ENCODE measurements at regions not wholly inside any gene's neighbourhood (a gene's known extent, or its start where the extent isn't known, plus 50 kb on each side); places are given as distances from the start of the nearest gene placed in this dataset.

DNA sequence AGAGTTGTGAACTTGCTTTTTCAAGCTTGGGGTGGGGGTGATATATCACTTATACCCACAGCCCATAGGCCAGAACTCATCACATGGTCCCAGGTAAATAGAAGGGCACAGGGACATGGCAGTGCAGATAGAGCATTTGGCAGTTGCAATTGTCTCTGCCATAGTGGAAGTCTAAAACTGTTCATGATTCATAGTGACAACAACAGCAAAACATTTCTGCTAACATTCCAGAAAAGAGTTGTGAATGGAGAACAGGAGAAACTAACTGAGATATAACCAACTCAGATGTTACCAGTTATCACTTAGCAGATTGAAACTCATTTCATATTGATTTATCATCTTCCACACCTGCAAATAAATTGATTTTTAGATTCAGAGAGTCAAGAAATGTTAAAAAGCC is 278.6 kb upstream of the KYNU start:
- intact Hi-C loops (cut with micrococcal nuclease): no loop called here

DNA sequence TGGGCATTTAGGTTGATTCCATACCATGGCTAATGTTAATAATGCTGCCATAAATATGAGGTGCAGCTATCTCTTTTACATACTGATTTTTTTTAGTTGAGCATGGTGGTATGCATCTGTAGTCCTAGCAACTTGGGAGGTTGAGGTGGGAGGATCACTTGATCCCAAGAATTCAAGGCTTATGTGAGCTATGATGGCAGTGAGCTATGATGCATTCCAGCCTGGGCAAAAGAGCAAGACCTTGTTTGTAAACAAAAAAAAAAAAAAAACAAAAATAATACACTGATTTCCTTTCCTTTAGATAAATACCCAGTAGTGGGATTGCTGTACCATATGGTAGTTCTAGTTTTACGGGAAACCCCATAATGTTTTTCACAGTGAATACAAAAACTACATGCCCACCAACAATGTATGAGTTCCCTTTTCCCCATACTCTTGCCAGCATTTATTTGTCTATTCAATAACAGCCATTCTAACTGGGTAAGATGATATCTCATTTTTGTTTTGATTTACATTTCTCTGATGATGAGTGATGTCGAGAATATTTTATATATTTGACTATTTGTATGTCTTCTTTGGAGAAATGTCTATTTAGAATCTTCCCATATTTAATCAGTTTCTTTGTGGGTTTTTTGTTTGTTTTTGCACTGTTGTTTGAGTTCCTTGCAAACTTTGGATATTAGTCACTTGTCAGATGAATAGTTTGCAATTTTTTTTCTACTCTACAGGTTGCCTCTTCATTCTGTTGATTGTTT is 281.0 kb upstream of the KYNU start:
- Mint-ChIP-seq H3K36me3 (ENCODE audit: low read depth) (no peaks in the 10 kb centered on the region), H3K4me3 (no peak overlapping the region), H3K9me3 (no peaks in the 10 kb centered on the region), H3K4me1 (ENCODE audit: low read depth) (no peaks in the 10 kb centered on the region), H3K27ac (no peak overlapping the region), H3K27me3 (ENCODE audit: low read depth) (no peaks in the 10 kb centered on the region)
- DNase-seq: no peak
- intact Hi-C loops (cut with micrococcal nuclease): no loop called here
- CTCF ChIA-PET: no interaction called here

More for the DNA sequence above, 278.6 kb upstream of the KYNU start:
- H3K27ac Mint-ChIP-seq: no peak overlapping the region
- no peaks in the 10 kb centered on the region for H3K9me3 Mint-ChIP-seq
- no peak overlapping the region for H3K4me3 Mint-ChIP-seq
- H3K4me1 Mint-ChIP-seq (ENCODE audit: low read depth): no peaks in the 10 kb centered on the region
- CTCF ChIA-PET: interaction anchor here (0.6 kb wide), 1 partner anchor 283 kb away, joined by 4 read pairs; no protein-coding TSS in a partner anchor
- no peak for DNase-seq
- H3K27me3 Mint-ChIP-seq (ENCODE audit: low read depth): no peaks in the 10 kb centered on the region
- H3K36me3 Mint-ChIP-seq (ENCODE audit: low read depth): no peaks in the 10 kb centered on the region

DNA sequence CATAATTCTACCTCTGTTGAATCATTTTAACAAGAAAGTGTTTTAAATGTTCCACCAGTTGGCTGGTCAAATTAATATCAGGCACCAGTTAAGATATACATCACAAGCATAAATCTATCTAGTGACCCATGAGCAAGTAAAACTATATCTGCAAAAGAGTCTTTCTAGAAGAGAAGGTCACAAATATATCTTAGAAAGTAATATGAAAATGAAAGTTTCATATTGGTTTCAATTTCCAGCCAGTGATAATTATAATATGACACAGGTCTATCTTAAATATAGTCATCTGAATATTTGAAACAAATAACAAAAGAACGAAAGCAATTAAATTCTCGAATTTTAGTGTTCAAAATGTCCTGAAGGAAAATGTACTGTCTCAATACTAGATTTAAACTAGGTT is 282.5 kb upstream of the KYNU start:
- CTCF ChIA-PET: no interaction called here
- H3K36me3 Mint-ChIP-seq (ENCODE audit: low read depth): no peaks in the 10 kb centered on the region
- no peak overlapping the region for H3K4me3 Mint-ChIP-seq
- H3K27ac Mint-ChIP-seq: no peak overlapping the region
- intact Hi-C loops (cut with micrococcal nuclease): no loop called here
- H3K27me3 Mint-ChIP-seq (ENCODE audit: low read depth): no peaks in the 10 kb centered on the region
- no peaks in the 10 kb centered on the region for H3K9me3 Mint-ChIP-seq
- no peaks in the 10 kb centered on the region for H3K4me1 Mint-ChIP-seq (ENCODE audit: low read depth)
- DNase-seq: no peak

DNA sequence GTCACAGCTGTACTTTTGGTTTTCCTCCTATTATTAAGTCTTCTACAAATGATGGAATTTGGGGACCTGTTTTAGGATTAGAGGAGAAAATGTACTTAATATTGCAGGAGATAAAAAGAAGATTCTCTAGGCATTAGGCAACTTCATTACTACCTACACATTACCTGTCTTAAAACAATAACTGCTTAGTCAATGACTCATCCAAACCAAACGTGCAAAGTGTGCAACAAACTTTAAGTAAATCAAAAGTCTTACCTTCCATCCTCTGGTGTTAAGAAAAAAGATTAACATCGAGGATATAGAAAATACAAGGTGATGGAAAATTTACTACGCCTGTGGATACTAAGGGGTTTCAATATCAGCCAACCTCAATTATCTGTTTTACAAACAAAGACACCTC is 285.3 kb upstream of the KYNU start:
- CTCF ChIA-PET: interaction anchor here (0.8 kb wide), 2 partner anchors 11 to 20 kb away, joined by 3 to 4 read pairs; no protein-coding TSS in a partner anchor
- Mint-ChIP-seq H3K4me3 (no peak overlapping the region), H3K36me3 (ENCODE audit: low read depth) (no peaks in the 10 kb centered on the region), H3K27me3 (ENCODE audit: low read depth) (no peaks in the 10 kb centered on the region), H3K4me1 (ENCODE audit: low read depth) (no peaks in the 10 kb centered on the region), H3K27ac (no peak overlapping the region), H3K9me3 (no peaks in the 10 kb centered on the region)
- intact Hi-C loops (cut with micrococcal nuclease): no loop called here
- DNase-seq: no peak

DNA sequence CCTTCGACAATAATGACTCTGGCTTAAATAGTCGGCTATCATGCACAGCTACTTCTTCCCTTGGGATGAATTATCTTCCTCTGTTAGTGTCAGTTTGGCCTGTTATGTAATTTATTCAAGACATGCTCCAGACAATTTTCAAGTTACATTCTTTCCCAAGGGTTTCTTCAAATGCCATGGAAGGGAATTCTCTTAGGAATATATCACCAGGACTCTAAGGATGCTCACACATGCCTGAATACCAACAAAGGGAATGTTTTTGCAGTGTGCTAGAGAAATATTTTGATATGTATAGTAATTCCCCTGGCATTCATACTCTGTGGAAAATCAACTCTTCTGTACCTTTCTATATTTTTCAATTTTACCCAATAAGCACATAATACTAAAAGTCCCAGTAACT is 286.0 kb upstream of the KYNU start:
- CTCF ChIA-PET: interaction anchor here (0.8 kb wide), 1 partner anchor 12 kb away, joined by 3 read pairs; no protein-coding TSS in a partner anchor
- Mint-ChIP-seq H3K27me3 (ENCODE audit: low read depth) (no peaks in the 10 kb centered on the region), H3K36me3 (ENCODE audit: low read depth) (no peaks in the 10 kb centered on the region), H3K27ac (no peak overlapping the region), H3K4me1 (ENCODE audit: low read depth) (no peaks in the 10 kb centered on the region), H3K9me3 (no peaks in the 10 kb centered on the region), H3K4me3 (no peak overlapping the region)
- no peak for DNase-seq
- intact Hi-C loops (cut with micrococcal nuclease): no loop called here

DNA sequence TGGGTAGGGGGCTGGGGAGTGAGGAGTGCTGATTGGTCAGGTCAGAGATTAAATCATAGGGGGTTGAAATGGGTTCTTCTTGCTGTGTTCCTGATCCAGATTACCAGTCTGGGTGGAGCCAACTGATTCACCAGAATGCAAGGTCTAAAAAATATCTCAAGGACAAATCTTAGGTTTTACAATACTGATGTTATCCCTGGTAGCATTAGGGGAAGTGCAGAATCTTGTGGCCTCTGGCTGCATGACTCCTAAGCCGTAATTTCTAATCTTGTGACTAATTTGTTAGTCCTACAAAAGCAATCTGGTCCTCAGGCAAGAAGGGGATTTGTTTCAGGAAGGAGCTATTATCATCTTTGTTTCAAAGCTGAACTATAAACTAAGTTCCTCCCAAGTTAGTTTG is 289.2 kb upstream of the KYNU start:
- CTCF ChIA-PET: no interaction called here
- H3K27ac Mint-ChIP-seq: no peak overlapping the region
- H3K9me3 Mint-ChIP-seq: peaks cover 2% of the 10 kb centered on the region
- intact Hi-C loops (cut with micrococcal nuclease): no loop called here
- no peak overlapping the region for H3K4me3 Mint-ChIP-seq
- no peaks in the 10 kb centered on the region for H3K36me3 Mint-ChIP-seq (ENCODE audit: low read depth)
- H3K27me3 Mint-ChIP-seq (ENCODE audit: low read depth): no peaks in the 10 kb centered on the region
- no peaks in the 10 kb centered on the region for H3K4me1 Mint-ChIP-seq (ENCODE audit: low read depth)
- DNase-seq: no peak

DNA sequence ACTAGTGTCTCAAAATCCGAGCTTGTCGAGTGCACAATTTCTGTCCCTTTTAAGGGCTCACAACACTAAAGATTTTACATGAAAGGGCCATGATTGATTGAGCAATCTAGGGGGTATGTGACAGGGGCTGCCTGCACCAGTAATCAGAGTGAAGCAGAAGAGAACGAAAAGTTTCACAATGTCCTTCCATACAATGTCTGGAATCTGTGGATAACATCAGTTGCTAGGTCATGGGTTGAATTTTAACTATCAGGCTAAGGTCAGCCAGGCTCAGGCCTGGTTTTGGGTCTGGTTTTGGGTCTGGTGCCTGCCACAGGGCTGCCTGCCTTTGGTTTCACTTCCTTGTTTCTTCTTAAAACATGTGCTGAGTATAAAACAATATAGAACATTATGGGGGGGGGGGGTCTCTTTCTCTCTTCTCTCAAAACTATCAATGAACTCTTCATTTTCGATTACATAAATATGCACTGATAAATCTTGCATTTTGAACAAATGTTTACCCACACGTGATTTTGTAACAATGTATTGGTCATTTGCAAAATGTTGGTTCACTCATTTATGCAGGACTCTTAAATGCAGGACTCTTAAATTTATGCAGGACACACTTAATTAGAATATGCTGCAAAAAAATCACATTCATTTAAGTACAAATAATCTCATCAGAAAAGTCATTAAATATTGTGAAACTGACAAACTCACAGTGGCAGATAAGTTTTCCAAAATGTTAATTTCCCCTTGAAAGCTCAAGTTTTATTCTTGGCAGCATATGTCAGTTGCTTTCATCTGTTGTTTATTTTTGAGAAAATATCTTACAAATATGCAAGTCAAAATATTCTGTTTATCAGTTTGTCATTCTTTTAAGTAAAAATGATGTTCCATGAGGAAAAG is 290.5 kb upstream of the KYNU start:
- no peak overlapping the region for H3K27ac Mint-ChIP-seq
- no peaks in the 10 kb centered on the region for H3K36me3 Mint-ChIP-seq (ENCODE audit: low read depth)
- intact Hi-C loops (cut with micrococcal nuclease): no loop called here
- no peak for DNase-seq
- no peaks in the 10 kb centered on the region for H3K27me3 Mint-ChIP-seq (ENCODE audit: low read depth)
- CTCF ChIA-PET: no interaction called here
- no peaks in the 10 kb centered on the region for H3K4me1 Mint-ChIP-seq (ENCODE audit: low read depth)
- no peak overlapping the region for H3K4me3 Mint-ChIP-seq
- peaks cover 2% of the 10 kb centered on the region for H3K9me3 Mint-ChIP-seq

DNA sequence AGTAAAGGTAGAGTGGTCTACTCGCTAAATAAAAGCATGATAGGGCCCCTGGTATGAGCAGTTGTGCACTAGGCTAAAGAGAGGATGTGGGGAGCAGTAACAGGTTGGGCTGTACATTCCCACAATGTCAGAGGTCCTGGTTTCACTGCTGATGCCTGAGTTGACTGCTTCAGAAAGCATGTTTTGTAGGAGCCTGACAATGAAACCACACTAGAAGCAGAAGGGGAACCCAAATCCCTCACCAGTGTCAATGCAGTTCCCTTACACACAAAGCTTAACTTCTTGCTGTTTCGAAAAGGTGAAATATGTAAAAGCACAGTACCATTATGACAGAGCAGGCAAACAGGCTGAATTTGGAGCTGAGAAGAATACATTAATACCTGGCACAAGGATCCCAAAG is 291.7 kb upstream of the KYNU start:
- Mint-ChIP-seq H3K9me3 (peaks cover 2% of the 10 kb centered on the region), H3K4me1 (ENCODE audit: low read depth) (no peaks in the 10 kb centered on the region), H3K4me3 (no peak overlapping the region), H3K27ac (no peak overlapping the region), H3K27me3 (ENCODE audit: low read depth) (no peaks in the 10 kb centered on the region), H3K36me3 (ENCODE audit: low read depth) (no peaks in the 10 kb centered on the region)
- intact Hi-C loops (cut with micrococcal nuclease): no loop called here
- DNase-seq: no peak
- CTCF ChIA-PET: no interaction called here

DNA sequence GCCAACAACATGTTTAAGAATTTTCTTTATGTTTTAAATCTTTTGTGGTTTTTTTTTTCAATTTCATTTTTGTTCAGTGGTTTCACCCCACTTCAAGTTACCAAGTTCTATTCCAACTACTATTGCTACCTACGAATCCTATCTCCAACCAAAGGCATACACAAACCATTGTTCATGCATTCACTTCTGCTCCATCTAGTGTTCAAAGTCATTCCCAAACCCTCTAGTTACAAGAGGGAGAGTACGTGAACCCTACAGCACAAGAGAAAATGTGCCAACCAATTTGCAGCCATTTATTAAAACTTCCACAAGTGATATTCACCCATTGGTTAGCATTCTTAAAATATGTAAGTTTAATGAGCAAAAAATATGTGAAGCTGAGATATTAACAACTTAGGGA is 295.1 kb upstream of the KYNU start:
- Mint-ChIP-seq H3K36me3 (ENCODE audit: low read depth) (no peaks in the 10 kb centered on the region), H3K9me3 (peaks cover 3% of the 10 kb centered on the region), H3K27ac (no peak overlapping the region), H3K4me1 (ENCODE audit: low read depth) (no peaks in the 10 kb centered on the region), H3K4me3 (no peak overlapping the region), H3K27me3 (ENCODE audit: low read depth) (no peaks in the 10 kb centered on the region)
- intact Hi-C loops (cut with micrococcal nuclease): no loop called here
- no peak for DNase-seq
- CTCF ChIA-PET: no interaction called here

DNA sequence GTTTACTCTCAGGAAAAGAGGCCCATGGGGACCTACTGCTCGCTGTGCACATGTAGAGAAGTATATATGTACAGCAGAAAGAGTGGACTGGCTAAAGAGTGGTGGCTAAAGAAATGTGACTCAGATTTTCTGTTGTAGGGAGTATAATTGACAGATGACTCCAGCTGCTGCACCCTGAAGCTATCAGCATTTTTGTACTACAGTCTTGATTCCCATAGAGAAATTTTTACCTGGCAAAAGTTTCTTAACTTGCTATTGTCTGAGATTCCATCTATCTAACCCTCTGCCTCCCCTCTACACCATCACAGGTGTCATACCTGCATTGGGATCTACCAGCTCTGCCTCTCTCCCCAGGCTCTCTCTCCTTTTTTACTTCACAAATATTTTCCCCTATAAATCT is 296.0 kb upstream of the KYNU start:
- Mint-ChIP-seq H3K4me3 (no peak overlapping the region), H3K36me3 (ENCODE audit: low read depth) (no peaks in the 10 kb centered on the region), H3K4me1 (ENCODE audit: low read depth) (no peaks in the 10 kb centered on the region), H3K27ac (no peak overlapping the region), H3K9me3 (peaks cover 3% of the 10 kb centered on the region), H3K27me3 (ENCODE audit: low read depth) (no peaks in the 10 kb centered on the region)
- CTCF ChIA-PET: no interaction called here
- DNase-seq: no peak
- intact Hi-C loops (cut with micrococcal nuclease): no loop called here

DNA sequence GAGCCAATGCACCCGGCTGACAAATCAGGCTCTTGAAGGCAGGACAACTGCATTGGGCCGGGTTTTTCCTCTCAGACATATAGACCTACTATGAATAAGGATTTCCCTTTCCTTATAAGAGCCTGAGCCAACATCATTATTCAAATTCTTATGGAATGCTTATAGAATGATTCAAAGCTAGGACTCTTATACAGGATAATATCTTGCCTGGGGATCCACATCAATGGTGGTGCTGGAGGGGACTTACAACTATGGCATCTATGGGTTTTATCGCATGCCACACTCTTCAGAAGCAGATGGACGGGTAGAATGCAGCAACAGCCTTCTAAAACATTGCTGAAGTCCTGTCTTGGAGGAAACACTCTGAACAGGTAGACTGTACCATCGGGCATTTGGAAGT is 296.8 kb upstream of the KYNU start:
- CTCF ChIA-PET: no interaction called here
- no peak overlapping the region for H3K27ac Mint-ChIP-seq
- H3K4me1 Mint-ChIP-seq (ENCODE audit: low read depth): no peaks in the 10 kb centered on the region
- intact Hi-C loops (cut with micrococcal nuclease): no loop called here
- no peak for DNase-seq
- no peak overlapping the region for H3K4me3 Mint-ChIP-seq
- H3K9me3 Mint-ChIP-seq: peaks cover 3% of the 10 kb centered on the region
- H3K36me3 Mint-ChIP-seq (ENCODE audit: low read depth): no peaks in the 10 kb centered on the region
- no peaks in the 10 kb centered on the region for H3K27me3 Mint-ChIP-seq (ENCODE audit: low read depth)

DNA sequence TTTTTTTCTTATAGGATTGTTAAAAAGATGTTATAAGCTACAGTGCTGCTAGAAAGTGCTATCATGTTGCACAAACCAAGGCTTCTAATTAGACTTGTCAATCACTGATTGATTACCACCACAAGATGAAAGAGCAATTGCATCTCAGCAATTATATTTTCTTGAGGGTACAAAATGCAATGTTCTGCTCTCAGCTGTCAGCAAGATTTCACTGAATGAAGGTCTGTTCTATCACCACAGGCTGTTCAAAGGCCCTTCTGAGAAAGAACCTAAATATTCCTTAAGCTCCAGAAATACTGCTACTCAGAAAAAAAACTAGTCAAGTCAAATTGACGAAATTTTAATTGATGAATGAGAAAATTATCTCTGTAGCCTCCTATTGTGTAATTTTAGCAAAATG is 301.9 kb upstream of the KYNU start:
- Mint-ChIP-seq H3K4me1 (ENCODE audit: low read depth) (no peaks in the 10 kb centered on the region), H3K36me3 (ENCODE audit: low read depth) (no peaks in the 10 kb centered on the region), H3K27ac (no peak overlapping the region), H3K27me3 (ENCODE audit: low read depth) (no peaks in the 10 kb centered on the region), H3K4me3 (no peak overlapping the region), H3K9me3 (peaks cover 2% of the 10 kb centered on the region)
- CTCF ChIA-PET: no interaction called here
- intact Hi-C loops (cut with micrococcal nuclease): no loop called here
- DNase-seq: no peak

DNA sequence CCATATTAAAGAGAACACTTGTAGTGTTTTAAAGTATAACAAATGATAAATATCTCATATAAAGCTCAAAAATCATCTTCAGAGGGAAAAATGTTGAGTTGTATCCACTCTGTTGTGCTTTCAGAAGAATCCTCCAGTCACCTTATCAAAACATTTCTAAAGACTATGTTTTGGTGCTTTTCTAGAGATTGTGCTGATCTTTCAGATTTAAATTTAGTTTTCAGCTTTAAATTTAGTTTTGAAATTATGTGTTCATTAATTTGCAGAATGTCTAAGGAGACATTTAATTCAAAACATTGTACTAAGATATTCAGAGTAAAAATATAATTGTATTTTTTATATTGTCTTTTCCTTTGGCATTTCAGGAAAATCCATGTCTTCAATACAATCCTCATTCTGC is 303.1 kb upstream of the KYNU start:
- Mint-ChIP-seq H3K9me3 (peaks cover 2% of the 10 kb centered on the region), H3K36me3 (ENCODE audit: low read depth) (no peaks in the 10 kb centered on the region), H3K4me1 (ENCODE audit: low read depth) (no peaks in the 10 kb centered on the region), H3K27ac (no peak overlapping the region), H3K27me3 (ENCODE audit: low read depth) (no peaks in the 10 kb centered on the region), H3K4me3 (no peak overlapping the region)
- DNase-seq: no peak
- CTCF ChIA-PET: no interaction called here
- intact Hi-C loops (cut with micrococcal nuclease): no loop called here
